Mesothelial cell of epicardium (in vitro differentiated cells): ENCODE measurements at regions not wholly inside any gene's neighbourhood (a gene's known extent, or its start where the extent isn't known, plus 50 kb on each side); places are given as distances from the start of the nearest gene placed in this dataset.

Source experiments
- DNase-seq, 2 experiments: peaks; one replicate each; pipeline ENCODE4 v3.0.0; 2021; ENCODE audit warnings: low spot score in 2 of 2; ENCODE audit not compliant: unreplicated experiment in 2 of 2
- H3K27ac Mint-ChIP-seq: 2 replicates; pipeline ENCODE4 v1.8.0; 2021; ENCODE audit warnings: mixed read lengths
- H3K27me3 Mint-ChIP-seq: 2 replicates; pipeline ENCODE4 v1.8.0; 2021; ENCODE audit warnings: low read depth, mixed read lengths
- H3K36me3 Mint-ChIP-seq: 2 replicates; pipeline ENCODE4 v1.8.0; 2021; ENCODE audit warnings: mixed read lengths
- H3K4me1 Mint-ChIP-seq: 2 replicates; pipeline ENCODE4 v1.8.0; 2021; ENCODE audit warnings: mixed read lengths
- H3K4me3 Mint-ChIP-seq: 2 replicates; pipeline ENCODE4 v1.8.0; 2021; ENCODE audit warnings: mild to moderate bottlenecking, moderate library complexity, mixed read lengths
- H3K9me3 Mint-ChIP-seq: 2 replicates; pipeline ENCODE4 v1.8.0; 2021; ENCODE audit warnings: mixed read lengths
- CTCF ChIP-seq: fragments of 200-600 bp; sonication (generic); IDR thresholded peaks from one replicate; pipeline ENCODE4 v1.5.0; 2021; ENCODE audit warnings: antibody characterized with exemption; ENCODE audit not compliant: unreplicated experiment

- no peak for DNase-seq
- Mint-ChIP-seq H3K36me3 (no peaks in the 10 kb centered on the region), H3K9me3 (no peaks in the 10 kb centered on the region), H3K27me3 (peaks cover 35% of the 10 kb centered on the region), H3K4me3 (no peak overlapping the region), H3K4me1 (no peaks in the 10 kb centered on the region), H3K27ac (no peak overlapping the region)
- no peak for TF ChIP-seq CTCF
Measured at GRCh38 chr16:79349803-79350202, 250.7 kb downstream of the MAF start.

DNA sequence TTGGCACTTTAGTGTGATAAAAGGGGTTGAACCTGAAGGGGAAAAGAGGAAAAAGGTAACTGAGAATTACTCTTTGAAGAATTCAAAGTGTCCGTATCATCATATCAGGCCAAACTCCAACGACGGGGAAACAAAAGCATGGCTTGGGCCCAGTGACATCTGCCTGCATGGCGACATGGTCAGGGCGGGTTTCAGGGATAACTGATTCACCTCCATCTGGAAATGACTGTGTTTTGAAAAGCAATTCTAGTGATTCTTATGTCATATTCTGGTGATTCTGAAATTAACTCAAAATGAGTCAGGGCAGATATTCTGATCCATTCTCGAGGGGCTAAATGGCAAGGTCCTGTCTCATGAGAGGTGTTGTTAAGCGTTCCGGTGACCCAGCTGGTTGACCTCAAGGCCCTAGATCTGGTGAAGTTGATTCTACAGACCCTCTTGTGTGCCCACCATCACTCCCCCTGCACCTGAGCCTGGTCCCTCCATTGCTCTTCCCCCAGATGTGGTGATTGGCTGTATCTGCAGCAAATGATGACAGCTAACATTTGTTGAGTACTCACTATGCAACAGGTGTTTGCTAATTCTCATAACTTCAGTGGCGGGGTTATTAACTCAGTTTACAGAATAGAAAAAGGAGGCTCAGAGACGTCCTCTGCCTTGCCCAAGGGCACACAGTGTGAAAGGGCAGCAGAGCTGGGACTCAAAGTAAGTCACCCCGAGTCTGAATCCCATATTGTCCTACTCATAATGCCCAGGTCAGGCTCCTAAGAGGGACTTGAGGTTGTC, 251.8 kb downstream of the MAF start:
- Mint-ChIP-seq H3K27me3 (peaks cover 32% of the 10 kb centered on the region), H3K4me3 (no peak overlapping the region), H3K9me3 (no peaks in the 10 kb centered on the region), H3K36me3 (no peaks in the 10 kb centered on the region), H3K27ac (no peak overlapping the region), H3K4me1 (no peaks in the 10 kb centered on the region)
- no peak for DNase-seq
- TF ChIP-seq CTCF: no peak

DNA sequence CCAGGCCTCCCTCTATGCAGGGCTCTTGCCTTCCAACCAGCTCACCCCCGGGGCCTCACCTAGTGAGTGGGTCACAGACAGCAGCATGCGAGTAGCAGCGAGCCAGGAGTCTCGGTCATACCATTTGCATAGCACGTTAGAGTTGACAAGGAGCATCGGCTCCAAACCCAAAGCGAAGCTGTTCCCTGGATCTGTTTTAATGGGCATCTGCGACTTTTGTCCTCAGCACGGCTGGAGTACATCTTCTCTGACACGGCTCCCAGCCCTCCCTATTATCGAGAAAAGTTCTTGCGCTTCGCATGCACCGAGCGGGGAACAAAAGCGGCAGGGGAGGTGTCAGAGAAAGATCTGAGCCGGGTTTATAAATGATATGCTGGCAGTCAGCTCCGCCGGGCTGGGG, 253.3 kb downstream of the MAF start:
- H3K27ac Mint-ChIP-seq: no peak overlapping the region
- H3K27me3 Mint-ChIP-seq: peaks cover 39% of the 10 kb centered on the region
- H3K36me3 Mint-ChIP-seq: no peaks in the 10 kb centered on the region
- H3K9me3 Mint-ChIP-seq: no peaks in the 10 kb centered on the region
- no peak overlapping the region for H3K4me3 Mint-ChIP-seq
- H3K4me1 Mint-ChIP-seq: no peaks in the 10 kb centered on the region
- TF ChIP-seq CTCF: no peak
- DNase-seq: no peak

GRCh38 chr16:79339863-79340262, 260.7 kb downstream of the MAF start:
- DNase-seq: no peak
- no peak for TF ChIP-seq CTCF
- Mint-ChIP-seq H3K27me3 (peaks cover 36% of the 10 kb centered on the region), H3K4me1 (peaks cover 2% of the 10 kb centered on the region), H3K9me3 (no peaks in the 10 kb centered on the region), H3K4me3 (no peak overlapping the region), H3K27ac (no peak overlapping the region), H3K36me3 (no peaks in the 10 kb centered on the region)

DNA sequence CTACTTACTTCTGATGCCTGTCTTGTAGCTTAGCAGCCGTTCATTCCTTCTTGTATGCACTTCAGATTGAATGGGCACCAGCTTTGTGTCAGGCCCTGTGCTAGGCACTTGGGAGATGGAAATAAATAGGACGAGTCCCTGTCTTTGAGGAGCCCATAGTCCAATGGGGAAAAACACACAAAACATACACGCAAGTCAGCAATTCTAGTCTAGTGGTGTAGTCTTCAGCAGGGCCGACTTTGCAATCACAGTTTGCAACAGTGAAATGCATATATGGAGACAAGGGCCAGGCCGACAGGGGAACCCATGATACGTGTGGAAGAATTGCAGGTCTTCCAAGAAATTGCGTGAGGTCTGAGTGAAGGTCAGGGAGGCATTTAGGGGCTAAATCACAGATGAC, 262.6 kb downstream of the MAF start:
- no peak for DNase-seq
- peaks cover 2% of the 10 kb centered on the region for H3K4me1 Mint-ChIP-seq
- H3K9me3 Mint-ChIP-seq: no peaks in the 10 kb centered on the region
- TF ChIP-seq CTCF: no peak
- H3K4me3 Mint-ChIP-seq: no peak overlapping the region
- H3K27ac Mint-ChIP-seq: no peak overlapping the region
- H3K36me3 Mint-ChIP-seq: no peaks in the 10 kb centered on the region
- peaks cover 24% of the 10 kb centered on the region for H3K27me3 Mint-ChIP-seq
